PFSK-1 (cell line): ENCODE measurements at regions not wholly inside any gene's neighbourhood (a gene's known extent, or its start where the extent isn't known, plus 50 kb on each side); places are given as distances from the start of the nearest gene placed in this dataset.

Source experiments
- FOXP2 ChIP-seq: optimal IDR thresholded peaks from 2 replicates; pipeline ENCODE3; 2011; ENCODE audit warnings: borderline replicate concordance, control low read depth, inconsistent platforms; ENCODE audit not compliant: insufficient read depth; ENCODE audit errors: extremely low read length, extremely low read depth
- POLR2AphosphoS5 ChIP-seq: IDR thresholded peaks from 2 replicates; pipeline ENCODE4 v1.6.1; 2012; ENCODE audit warnings: low read depth, mild to moderate bottlenecking, control low read depth, low read length, moderate library complexity
- SIN3A ChIP-seq: IDR thresholded peaks from 2 replicates; pipeline ENCODE4 v1.6.1; 2012; ENCODE audit warnings: mild to moderate bottlenecking, low read length, moderate library complexity, borderline replicate concordance; ENCODE audit not compliant: insufficient read depth
- TAF1 ChIP-seq: IDR thresholded peaks from 2 replicates; pipeline ENCODE4 v1.6.1; 2012; ENCODE audit warnings: low read length, control low read depth, borderline replicate concordance; ENCODE audit not compliant: insufficient read depth
- TF ChIP-seq, protein P1 (sequence below), 2 experiments: IDR thresholded peaks; 2 replicates each; pipeline versions ENCODE4 v1.6.1 to v1.8.0; 2011 to 2012; ENCODE audit warnings: low read depth in 2 of 2, low read length in 2 of 2, control low read depth in 1 of 2, inconsistent platforms in 1 of 2, mild to moderate bottlenecking in 1 of 2, moderate library complexity in 1 of 2; ENCODE audit not compliant: insufficient read depth in 1 of 2

GRCh38 chr12:46459861-46460545, 87.4 kb upstream of the SLC38A2 start:
- no peak for TF ChIP-seq POLR2AphosphoS5
- TF ChIP-seq SIN3A, result no peak
- no peak for TF ChIP-seq TAF1
- TF ChIP-seq FOXP2, result no peak
- TF ChIP-seq, protein P1, sequence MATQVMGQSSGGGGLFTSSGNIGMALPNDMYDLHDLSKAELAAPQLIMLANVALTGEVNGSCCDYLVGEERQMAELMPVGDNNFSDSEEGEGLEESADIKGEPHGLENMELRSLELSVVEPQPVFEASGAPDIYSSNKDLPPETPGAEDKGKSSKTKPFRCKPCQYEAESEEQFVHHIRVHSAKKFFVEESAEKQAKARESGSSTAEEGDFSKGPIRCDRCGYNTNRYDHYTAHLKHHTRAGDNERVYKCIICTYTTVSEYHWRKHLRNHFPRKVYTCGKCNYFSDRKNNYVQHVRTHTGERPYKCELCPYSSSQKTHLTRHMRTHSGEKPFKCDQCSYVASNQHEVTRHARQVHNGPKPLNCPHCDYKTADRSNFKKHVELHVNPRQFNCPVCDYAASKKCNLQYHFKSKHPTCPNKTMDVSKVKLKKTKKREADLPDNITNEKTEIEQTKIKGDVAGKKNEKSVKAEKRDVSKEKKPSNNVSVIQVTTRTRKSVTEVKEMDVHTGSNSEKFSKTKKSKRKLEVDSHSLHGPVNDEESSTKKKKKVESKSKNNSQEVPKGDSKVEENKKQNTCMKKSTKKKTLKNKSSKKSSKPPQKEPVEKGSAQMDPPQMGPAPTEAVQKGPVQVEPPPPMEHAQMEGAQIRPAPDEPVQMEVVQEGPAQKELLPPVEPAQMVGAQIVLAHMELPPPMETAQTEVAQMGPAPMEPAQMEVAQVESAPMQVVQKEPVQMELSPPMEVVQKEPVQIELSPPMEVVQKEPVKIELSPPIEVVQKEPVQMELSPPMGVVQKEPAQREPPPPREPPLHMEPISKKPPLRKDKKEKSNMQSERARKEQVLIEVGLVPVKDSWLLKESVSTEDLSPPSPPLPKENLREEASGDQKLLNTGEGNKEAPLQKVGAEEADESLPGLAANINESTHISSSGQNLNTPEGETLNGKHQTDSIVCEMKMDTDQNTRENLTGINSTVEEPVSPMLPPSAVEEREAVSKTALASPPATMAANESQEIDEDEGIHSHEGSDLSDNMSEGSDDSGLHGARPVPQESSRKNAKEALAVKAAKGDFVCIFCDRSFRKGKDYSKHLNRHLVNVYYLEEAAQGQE (IDR thresholded peaks at IDR 0.05; ENCODE audit: insufficient read depth in 1 of 2, low read depth in 2 of 2, low read length in 2 of 2), result no peak

DNA sequence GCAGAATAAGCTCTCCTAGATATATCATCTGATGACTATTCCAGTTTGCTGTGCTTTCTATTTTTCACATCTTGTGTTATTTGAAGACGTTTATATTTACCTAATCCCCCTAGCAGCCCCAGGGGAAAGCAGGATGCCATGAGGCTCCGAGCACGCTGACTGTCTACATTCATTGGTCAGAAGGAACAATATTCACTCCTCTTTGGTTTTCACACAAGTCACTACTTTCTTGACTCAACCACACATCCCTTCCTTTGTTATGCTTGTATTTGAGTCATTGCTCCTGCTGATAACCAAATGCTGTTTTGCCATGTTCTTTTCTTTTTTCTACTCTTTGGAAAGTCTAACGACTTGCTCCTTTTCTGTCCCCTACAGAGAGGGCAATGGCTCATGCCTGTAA, 86.5 kb upstream of the SLC38A2 start:
- TF ChIP-seq SIN3A (no peak), POLR2AphosphoS5 (no peak), FOXP2 (no peak), TAF1 (no peak)
- TF ChIP-seq, protein P1 (IDR thresholded peaks at IDR 0.05; ENCODE audit: insufficient read depth in 1 of 2, low read depth in 2 of 2, low read length in 2 of 2), result no peak

GRCh38 chr12:46458500-46459102, 86.0 kb upstream of the SLC38A2 start:
- TF ChIP-seq TAF1 (no peak), FOXP2 (no peak), SIN3A (no peak), POLR2AphosphoS5 (no peak)
- TF ChIP-seq, protein P1 (IDR thresholded peaks at IDR 0.05; ENCODE audit: insufficient read depth in 1 of 2, low read depth in 2 of 2, low read length in 2 of 2), result no peak

DNA sequence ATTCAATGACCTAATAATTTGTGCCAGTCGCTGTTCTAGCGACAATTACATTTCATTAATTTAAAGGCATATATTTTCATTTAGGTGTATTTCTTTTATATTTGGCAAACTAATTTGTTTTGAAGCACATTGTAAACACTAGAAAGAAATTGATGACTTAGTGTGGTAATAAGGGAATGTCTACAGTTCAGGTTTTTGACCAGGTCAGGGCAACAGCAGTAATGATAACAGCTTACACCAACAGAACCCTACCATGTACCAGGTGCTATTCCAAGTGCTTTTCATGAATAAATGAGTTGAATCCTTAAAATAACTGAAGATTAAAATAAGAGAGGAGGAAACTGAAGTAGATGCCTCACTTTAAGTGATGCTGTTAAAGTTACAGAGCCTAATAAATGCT, 85.4 kb upstream of the SLC38A2 start:
- no peak for TF ChIP-seq POLR2AphosphoS5
- TF ChIP-seq, protein P1 (IDR thresholded peaks at IDR 0.05; ENCODE audit: insufficient read depth in 1 of 2, low read depth in 2 of 2, low read length in 2 of 2), result no peak
